SK-N-SH (cell line): ENCODE measurements at regions not wholly inside any gene's neighbourhood (a gene's known extent, or its start where the extent isn't known, plus 50 kb on each side); places are given as distances from the start of the nearest gene placed in this dataset.

Source experiments
- CTCF ChIA-PET: fragments of 300-600, 350-600 bp; formaldehyde crosslinking; extraction: SDS; loops from one replicate; lab custom pipeline; 2021; lab: Yijun Ruan, JAX
- POLR2A ChIA-PET: fragments of 350-600 bp; sonication (Branson Sonifier 250); formaldehyde crosslinking; extraction: SDS; loops from one replicate; lab custom pipeline; 2020; ENCODE audit warnings: antibody characterized with exemption, inconsistent platforms; lab: Yijun Ruan, JAX
- DNase-seq: peaks from one replicate; pipeline ENCODE4 v3.0.0; 2012
- H2AFZ ChIP-seq: fragments of 200-600 bp; sonication (generic); 2 replicates; pipeline ENCODE4 v1.8.1; 2016; ENCODE audit warnings: antibody characterized with exemption, mild to moderate bottlenecking, low read depth
- H3F3A ChIP-seq: fragments of 200-600 bp; sonication (generic); replicated peaks from 2 replicates; pipeline ENCODE3; 2016; ENCODE audit warnings: antibody characterized with exemption, mild to moderate bottlenecking; ENCODE audit not compliant: insufficient read depth
- H3K27ac ChIP-seq, 2 experiments: fragments of 200-500 bp in 1 of 2; fragments of 200-600 bp in 1 of 2; sonication (Bioruptor generic) in 1 of 2; sonication (generic), shearing (Covaris generic) in 1 of 2; 2 replicates each; pipeline versions ENCODE4 v1.5.1 to v1.6.1; 2014 to 2016; ENCODE audit warnings: low read depth in 2 of 2, inconsistent platforms in 1 of 2, low read length in 1 of 2, mild to moderate bottlenecking in 1 of 2, mixed read lengths in 1 of 2
- H3K27me3 ChIP-seq: fragments of 200-600 bp; sonication (generic), shearing (Covaris generic); 2 replicates; pipeline ENCODE4 v1.6.1; 2016; ENCODE audit warnings: mixed run types; ENCODE audit not compliant: insufficient read depth
- H3K36me3 ChIP-seq, 2 experiments: fragments of 200-500 bp in 1 of 2; fragments of 200-600 bp in 1 of 2; sonication (Bioruptor generic) in 1 of 2; sonication (generic) in 1 of 2; replicated peaks in 1 of 2; 2 replicates each; pipeline versions ENCODE3 to v1.5.1; 2014 to 2016; ENCODE audit warnings: low read length in 1 of 2, mild to moderate bottlenecking in 1 of 2; ENCODE audit not compliant: insufficient read depth in 2 of 2, control insufficient read depth in 1 of 2
- H3K4me1 ChIP-seq, 2 experiments: fragments of 200-500 bp in 1 of 2; fragments of 200-600 bp in 1 of 2; sonication (Bioruptor generic) in 1 of 2; sonication (generic), shearing (Covaris generic) in 1 of 2; 2 replicates each; pipeline versions ENCODE4 v1.5.1 to v1.6.1; 2014 to 2016; ENCODE audit warnings: low read depth in 1 of 2, low read length in 1 of 2, mixed run types in 1 of 2; ENCODE audit not compliant: insufficient read depth in 2 of 2, control insufficient read depth in 1 of 2
- H3K4me2 ChIP-seq: fragments of 200-600 bp; sonication (generic), shearing (Covaris generic); 2 replicates; pipeline ENCODE4 v1.6.1; 2017; ENCODE audit warnings: mixed run types
- H3K4me3 ChIP-seq, 2 experiments: fragments of 200-500 bp in 1 of 2; fragments of 200-600 bp in 1 of 2; sonication (Bioruptor generic) in 1 of 2; sonication (generic), shearing (Covaris generic) in 1 of 2; 2 replicates each; pipeline versions ENCODE4 v1.5.1 to v1.8.1; 2014 to 2016; ENCODE audit warnings: low read depth in 2 of 2, inconsistent platforms in 1 of 2, low read length in 1 of 2, mild to moderate bottlenecking in 1 of 2, mixed read lengths in 1 of 2, moderate library complexity in 1 of 2
- H3K79me2 ChIP-seq: fragments of 200-600 bp; sonication (generic); 2 replicates; pipeline ENCODE4 v1.8.1; 2017; ENCODE audit warnings: mild to moderate bottlenecking; ENCODE audit not compliant: insufficient read depth
- H3K9ac ChIP-seq: fragments of 200-600 bp; sonication (generic); 2 replicates; pipeline ENCODE4 v1.6.1; 2017; ENCODE audit warnings: mixed run types
- H3K9me2 ChIP-seq: fragments of 200-600 bp; sonication (generic); 2 replicates; pipeline ENCODE4 v1.6.1; 2017; ENCODE audit warnings: mixed run types
- H3K9me3 ChIP-seq: fragments of 200-600 bp; sonication (generic); 2 replicates; pipeline ENCODE4 v1.6.1; 2017; ENCODE audit warnings: mixed run types, mild to moderate bottlenecking, moderate library complexity
- H4K20me1 ChIP-seq: fragments of 200-600 bp; sonication (generic); 2 replicates; pipeline ENCODE4 v1.6.1; 2017; ENCODE audit warnings: mild to moderate bottlenecking, mixed run types; ENCODE audit not compliant: insufficient read depth
- ELF1 ChIP-seq: IDR thresholded peaks from 2 replicates; pipeline ENCODE4 v1.4.0; 2012
- FOSL2 ChIP-seq: IDR thresholded peaks from 2 replicates; pipeline ENCODE4 v1.4.0; 2012; ENCODE audit warnings: low read depth, mild to moderate bottlenecking, moderate library complexity, borderline replicate concordance
- JUND ChIP-seq: IDR thresholded peaks from 2 replicates; pipeline ENCODE4 v1.4.0; 2012
- POLR2AphosphoS5 ChIP-seq: IDR thresholded peaks from 2 replicates; pipeline ENCODE4 v1.6.1; 2012; ENCODE audit warnings: low read depth, low read length
- SMC3 ChIP-seq: IDR thresholded peaks from 2 replicates; pipeline ENCODE4 v1.6.1; 2012; ENCODE audit warnings: low read depth, low read length, improper control_type of control experiment
- TCF12 ChIP-seq: IDR thresholded peaks from 2 replicates; pipeline ENCODE4 v1.4.0; 2012
- TEAD4 ChIP-seq: IDR thresholded peaks from 2 replicates; pipeline ENCODE4 v1.4.0; 2012; ENCODE audit warnings: mild to moderate bottlenecking, borderline replicate concordance; ENCODE audit not compliant: insufficient read depth
- WGBS: methylation state at CpG from one replicate; pipeline ENCODE4 v1.1.6; 2017; ENCODE audit warnings: low lambda C conversion rate; 5-methylcytosine and 5-hydroxymethylcytosine counted together
- TF ChIP-seq, protein P1 (sequence below): IDR thresholded peaks from 2 replicates; pipeline ENCODE4 v1.4.0; 2012; ENCODE audit warnings: low read depth
- TF ChIP-seq, protein P2 (sequence below): IDR thresholded peaks from 2 replicates; pipeline ENCODE4; 2012
- TF ChIP-seq, protein P3 (sequence below): IDR thresholded peaks from 2 replicates; pipeline ENCODE4 v1.4.0; 2012; ENCODE audit warnings: low read depth, borderline replicate concordance
- TF ChIP-seq, protein P4 (sequence below): IDR thresholded peaks from 2 replicates; pipeline ENCODE4 v1.4.0; 2012; ENCODE audit warnings: low read depth, borderline replicate concordance

DNA sequence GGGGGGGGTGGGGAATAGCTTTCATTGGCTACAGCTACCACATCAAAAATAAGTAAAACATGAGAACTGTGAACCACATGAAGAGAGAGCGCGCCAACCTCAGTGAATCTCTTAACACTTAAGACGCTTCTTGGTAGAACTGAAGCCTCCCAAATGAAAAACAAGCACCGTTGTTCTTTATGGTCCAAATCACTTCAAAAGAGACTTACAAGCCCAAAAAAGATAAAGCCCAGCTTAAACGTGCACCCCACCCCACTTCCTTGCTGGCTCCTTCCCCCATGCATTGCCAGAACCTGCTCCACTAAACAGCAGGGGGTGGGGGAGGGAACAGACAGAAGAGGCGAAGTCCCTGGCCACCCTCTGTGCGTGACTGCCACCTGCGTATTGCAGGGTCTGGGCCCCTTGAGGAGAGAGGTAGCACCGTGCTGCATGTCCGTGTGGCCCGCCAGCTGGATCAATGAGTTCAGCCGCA, 479.1 kb downstream of the FOXO1 start:
- no peak overlapping the region for H3K4me2 ChIP-seq
- H3K4me3 ChIP-seq, result no peak overlapping the region
- no peak overlapping the region for H3K9ac ChIP-seq
- POLR2A ChIA-PET, result no interaction called here
- no peaks in the 10 kb centered on the region for H3K9me3 ChIP-seq
- no peak for DNase-seq
- H3K27ac ChIP-seq, result no peak overlapping the region
- H2AFZ ChIP-seq, result no peak overlapping the region
- H4K20me1 ChIP-seq, result no peaks in the 10 kb centered on the region
- no peaks in the 10 kb centered on the region for H3K36me3 ChIP-seq
- no peaks in the 10 kb centered on the region for H3K9me2 ChIP-seq
- H3F3A ChIP-seq, result peaks cover 12% of the 10 kb centered on the region
- H3K27me3 ChIP-seq, result no peaks in the 10 kb centered on the region
- CTCF ChIA-PET, result no interaction called here
- WGBS, result 95% methylated on average over 6 of the region's 12 CpGs
- H3K79me2 ChIP-seq, result no peaks in the 10 kb centered on the region
- TF ChIP-seq SMC3, result no peak
- peaks cover 18 to 22% of the 10 kb centered on the region in 2 experiments for H3K4me1 ChIP-seq

DNA sequence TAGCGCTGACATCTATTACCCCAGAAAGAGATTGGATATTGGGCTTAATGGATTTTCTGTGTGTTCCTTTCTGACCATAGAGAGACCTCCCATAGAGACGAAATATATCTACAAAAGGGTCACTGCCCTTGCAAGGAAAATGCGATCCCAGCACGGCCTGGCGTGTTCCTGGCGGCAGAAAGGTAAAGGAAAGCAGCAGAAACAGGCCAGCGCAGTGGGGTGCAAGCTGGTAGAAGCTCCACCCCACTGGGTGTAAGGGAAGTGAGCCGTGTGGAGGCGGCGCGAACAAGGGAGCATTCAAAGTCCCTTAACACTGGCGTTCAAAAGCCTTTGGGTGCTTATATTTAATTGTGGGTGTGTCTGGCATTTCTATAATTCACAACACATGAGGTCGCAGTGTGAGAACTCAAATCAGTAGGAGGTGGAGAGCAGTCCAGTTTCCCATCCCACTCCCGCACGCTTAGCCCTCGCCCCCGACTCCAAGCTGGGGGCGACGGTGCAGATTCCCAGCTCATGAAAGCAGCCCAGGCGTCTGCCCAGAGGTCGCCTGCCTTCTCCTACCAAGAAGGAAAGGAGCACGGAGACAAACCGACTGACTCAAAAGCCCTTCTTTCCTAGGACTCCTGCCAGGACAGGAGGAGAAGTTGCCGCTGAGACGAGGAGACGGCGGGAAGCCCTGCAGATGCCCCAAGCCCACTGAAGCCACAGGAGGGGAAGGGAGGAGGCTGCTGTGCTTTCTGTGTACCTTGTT, 478.4 kb downstream of the FOXO1 start:
- no peaks in the 10 kb centered on the region for H3K36me3 ChIP-seq
- 97% methylated on average over 23 of the region's 27 CpGs for WGBS
- TF ChIP-seq, protein P1, sequence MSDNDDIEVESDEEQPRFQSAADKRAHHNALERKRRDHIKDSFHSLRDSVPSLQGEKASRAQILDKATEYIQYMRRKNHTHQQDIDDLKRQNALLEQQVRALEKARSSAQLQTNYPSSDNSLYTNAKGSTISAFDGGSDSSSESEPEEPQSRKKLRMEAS, result no peak
- H3K4me3 ChIP-seq, result no peak overlapping the region
- ChIA-PET CTCF (interaction anchor here (1.0 kb wide), 1 partner anchor 119 kb away, joined by 3 read pairs; no protein-coding TSS in a partner anchor), POLR2A (no interaction called here)
- no peaks in the 10 kb centered on the region for H3K9me3 ChIP-seq
- peaks cover 12% of the 10 kb centered on the region for H3F3A ChIP-seq
- H3K4me1 ChIP-seq, result peaks cover 18 to 22% of the 10 kb centered on the region in 2 experiments
- no peaks in the 10 kb centered on the region for H3K9me2 ChIP-seq
- DNase-seq, result no peak
- no peak overlapping the region for H3K27ac ChIP-seq
- no peak overlapping the region for H3K9ac ChIP-seq
- no peak overlapping the region for H3K4me2 ChIP-seq
- H3K79me2 ChIP-seq, result no peaks in the 10 kb centered on the region
- H3K27me3 ChIP-seq, result no peaks in the 10 kb centered on the region
- no peak overlapping the region for H2AFZ ChIP-seq
- no peaks in the 10 kb centered on the region for H4K20me1 ChIP-seq

DNA sequence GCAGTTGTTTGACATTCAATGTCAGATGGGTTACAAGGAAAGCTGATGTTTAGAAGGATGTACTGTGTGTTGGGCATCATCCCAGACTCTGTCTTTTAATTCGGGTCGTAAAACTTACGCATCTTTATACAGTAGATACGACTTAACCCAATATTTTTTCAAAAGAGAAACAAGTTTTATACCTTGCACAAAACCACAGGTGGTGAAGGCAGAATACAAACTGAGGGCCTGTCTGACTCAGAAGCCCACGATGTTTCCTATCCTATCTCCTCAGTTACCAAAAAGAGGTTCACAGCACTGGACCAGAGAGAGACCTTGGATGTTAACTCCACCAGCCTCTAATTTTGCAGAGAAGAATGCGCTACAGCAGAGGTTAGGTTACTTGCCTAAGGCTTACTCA, 477.0 kb downstream of the FOXO1 start:
- H3K27ac ChIP-seq, result no peak overlapping the region
- no peaks in the 10 kb centered on the region for H3K27me3 ChIP-seq
- POLR2A ChIA-PET, result no interaction called here
- H3K4me1 ChIP-seq, result peaks cover 18 to 22% of the 10 kb centered on the region in 2 experiments
- no peaks in the 10 kb centered on the region for H3K9me2 ChIP-seq
- H3K4me2 ChIP-seq, result 0 out of 2 replicates have a peak overlapping the region, but pooled peaks have one; percentile 39
- 93% methylated on average over 6 of the region's 6 CpGs for whole genome bisulfite sequencing
- peak overlapping the region; percentile 97; the same call in 1 of the 2 replicates for H2AFZ ChIP-seq
- peaks cover 12% of the 10 kb centered on the region for H3F3A ChIP-seq
- DNase-seq, result no peak
- H3K9ac ChIP-seq, result no peak overlapping the region
- TF ChIP-seq, protein P2, sequence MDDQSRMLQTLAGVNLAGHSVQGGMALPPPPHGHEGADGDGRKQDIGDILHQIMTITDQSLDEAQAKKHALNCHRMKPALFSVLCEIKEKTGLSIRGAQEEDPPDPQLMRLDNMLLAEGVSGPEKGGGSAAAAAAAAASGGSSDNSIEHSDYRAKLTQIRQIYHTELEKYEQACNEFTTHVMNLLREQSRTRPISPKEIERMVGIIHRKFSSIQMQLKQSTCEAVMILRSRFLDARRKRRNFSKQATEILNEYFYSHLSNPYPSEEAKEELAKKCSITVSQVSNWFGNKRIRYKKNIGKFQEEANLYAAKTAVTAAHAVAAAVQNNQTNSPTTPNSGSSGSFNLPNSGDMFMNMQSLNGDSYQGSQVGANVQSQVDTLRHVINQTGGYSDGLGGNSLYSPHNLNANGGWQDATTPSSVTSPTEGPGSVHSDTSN, result no peak
- TF ChIP-seq, protein P3, sequence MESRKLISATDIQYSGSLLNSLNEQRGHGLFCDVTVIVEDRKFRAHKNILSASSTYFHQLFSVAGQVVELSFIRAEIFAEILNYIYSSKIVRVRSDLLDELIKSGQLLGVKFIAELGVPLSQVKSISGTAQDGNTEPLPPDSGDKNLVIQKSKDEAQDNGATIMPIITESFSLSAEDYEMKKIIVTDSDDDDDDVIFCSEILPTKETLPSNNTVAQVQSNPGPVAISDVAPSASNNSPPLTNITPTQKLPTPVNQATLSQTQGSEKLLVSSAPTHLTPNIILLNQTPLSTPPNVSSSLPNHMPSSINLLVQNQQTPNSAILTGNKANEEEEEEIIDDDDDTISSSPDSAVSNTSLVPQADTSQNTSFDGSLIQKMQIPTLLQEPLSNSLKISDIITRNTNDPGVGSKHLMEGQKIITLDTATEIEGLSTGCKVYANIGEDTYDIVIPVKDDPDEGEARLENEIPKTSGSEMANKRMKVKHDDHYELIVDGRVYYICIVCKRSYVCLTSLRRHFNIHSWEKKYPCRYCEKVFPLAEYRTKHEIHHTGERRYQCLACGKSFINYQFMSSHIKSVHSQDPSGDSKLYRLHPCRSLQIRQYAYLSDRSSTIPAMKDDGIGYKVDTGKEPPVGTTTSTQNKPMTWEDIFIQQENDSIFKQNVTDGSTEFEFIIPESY, result no peak
- TF ChIP-seq TCF12 (no peak), FOSL2 (no peak), ELF1 (no peak), POLR2AphosphoS5 (no peak), JUND (no peak), TEAD4 (no peak)
- TF ChIP-seq, protein P4, sequence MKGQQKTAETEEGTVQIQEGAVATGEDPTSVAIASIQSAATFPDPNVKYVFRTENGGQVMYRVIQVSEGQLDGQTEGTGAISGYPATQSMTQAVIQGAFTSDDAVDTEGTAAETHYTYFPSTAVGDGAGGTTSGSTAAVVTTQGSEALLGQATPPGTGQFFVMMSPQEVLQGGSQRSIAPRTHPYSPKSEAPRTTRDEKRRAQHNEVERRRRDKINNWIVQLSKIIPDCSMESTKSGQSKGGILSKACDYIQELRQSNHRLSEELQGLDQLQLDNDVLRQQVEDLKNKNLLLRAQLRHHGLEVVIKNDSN, result no peak
- TF ChIP-seq, all 33 proteins: peak for 0
- H3K79me2 ChIP-seq, result no peaks in the 10 kb centered on the region
- CTCF ChIA-PET, result interaction anchor here (0.6 to 1.8 kb wide), 2 partner anchors 10 to 81 kb away, joined by 3 to 5 read pairs; no protein-coding TSS in a partner anchor
- no peaks in the 10 kb centered on the region for H3K9me3 ChIP-seq
- H3K36me3 ChIP-seq, result no peaks in the 10 kb centered on the region
- no peaks in the 10 kb centered on the region for H4K20me1 ChIP-seq
- H3K4me3 ChIP-seq, result no peak overlapping the region
